ENCODE measurements at regions not wholly inside any gene's neighbourhood (a gene's known extent, or its start where the extent isn't known, plus 50 kb on each side); places are given as distances from the start of the nearest gene placed in this dataset.

GRCh38 chr5:5826911-5827310, 404.4 kb downstream of the ICE1 start:
- DNase-seq, result no peak

GRCh38 chr5:5822729-5823257, 400.3 kb downstream of the ICE1 start:
- DNase-seq, result no peak

- no peak for DNase-seq
Measured at GRCh38 chr5:5816960-5817359, 394.5 kb downstream of the ICE1 start.

- no peak for DNase-seq
Measured at GRCh38 chr5:5813441-5813840, 391.0 kb downstream of the ICE1 start.

GRCh38 chr5:5810461-5810860, 388.0 kb downstream of the ICE1 start:
- DNase-seq, result no peak

- no peak for DNase-seq
Measured at GRCh38 chr5:5805916-5806315, 383.4 kb downstream of the ICE1 start.

GRCh38 chr5:5804478-5805233, 382.2 kb downstream of the ICE1 start:
- DNase-seq, result no peak

GRCh38 chr5:5800801-5801761, 378.6 kb downstream of the ICE1 start:
- DNase-seq, result no peak

GRCh38 chr5:5799826-5800225, 377.3 kb downstream of the ICE1 start:
- no peak for DNase-seq

- no peak for DNase-seq
Measured at GRCh38 chr5:5799229-5799628, 376.8 kb downstream of the ICE1 start.

- DNase-seq, result no peak
Measured at GRCh38 chr5:5798462-5798861, 376.0 kb downstream of the ICE1 start.

GRCh38 chr5:5798041-5798440, 375.6 kb downstream of the ICE1 start:
- no peak for DNase-seq

- no peak for DNase-seq
Measured at GRCh38 chr5:5795074-5795771, 372.7 kb downstream of the ICE1 start.

GRCh38 chr5:5794118-5794560, 371.7 kb downstream of the ICE1 start:
- DNase-seq, result no peak

- no peak for DNase-seq
Measured at GRCh38 chr5:5793242-5794117, 371.0 kb downstream of the ICE1 start.

- DNase-seq, result no peak
Measured at GRCh38 chr5:5792106-5792505, 369.6 kb downstream of the ICE1 start.

GRCh38 chr5:5788793-5789192, 366.3 kb downstream of the ICE1 start:
- DNase-seq, result no peak

- DNase-seq, result no peak
Measured at GRCh38 chr5:5787373-5787772, 364.9 kb downstream of the ICE1 start.

GRCh38 chr5:5784101-5784500, 361.6 kb downstream of the ICE1 start:
- DNase-seq, result no peak

GRCh38 chr5:5783021-5783420, 360.5 kb downstream of the ICE1 start:
- DNase-seq, result no peak

GRCh38 chr5:5782402-5782801, 359.9 kb downstream of the ICE1 start:
- DNase-seq, result no peak

- DNase-seq, result peak; percentile 70
Measured at GRCh38 chr5:5781335-5781734, 358.9 kb downstream of the ICE1 start.
